Calu3 (cell line): ENCODE measurements at regions not wholly inside any gene's neighbourhood (a gene's known extent, or its start where the extent isn't known, plus 50 kb on each side); places are given as distances from the start of the nearest gene placed in this dataset.

Experiments
- BruUV-seq: library from RNA; stranded (reverse); fragments of 400-500 nt; replicated peaks from 2 replicates; lab custom pipeline; 2021; lab: Mats Ljungman, UMichigan
- CTCF ChIA-PET: fragments of 300-600 bp; sonication (Branson Sonifier 250); formaldehyde crosslinking; loops from one replicate; lab custom pipeline; 2022; ENCODE audit warnings: antibody characterized with exemption; lab: Charles Lee
- DNase-seq: peaks from one replicate; pipeline ENCODE4 v3.0.0; 2022
- H3K27ac Mint-ChIP-seq: one replicate; pipeline ENCODE4 v1.8.0; 2022; ENCODE audit warnings: mixed read lengths; ENCODE audit not compliant: unreplicated experiment
- H3K27me3 Mint-ChIP-seq: one replicate; pipeline ENCODE4 v1.8.0; 2022; ENCODE audit warnings: mixed read lengths; ENCODE audit not compliant: unreplicated experiment
- H3K36me3 Mint-ChIP-seq: one replicate; pipeline ENCODE4 v1.8.0; 2022; ENCODE audit warnings: mild to moderate bottlenecking, moderate library complexity, mixed read lengths; ENCODE audit not compliant: insufficient read depth, unreplicated experiment
- H3K4me1 Mint-ChIP-seq: one replicate; pipeline ENCODE4 v1.8.0; 2022; ENCODE audit warnings: mild to moderate bottlenecking, low read depth, mixed read lengths; ENCODE audit not compliant: unreplicated experiment
- H3K4me3 Mint-ChIP-seq: one replicate; pipeline ENCODE4 v1.8.0; 2022; ENCODE audit warnings: mild to moderate bottlenecking, low read depth, moderate library complexity, mixed read lengths; ENCODE audit not compliant: unreplicated experiment
- H3K9me3 Mint-ChIP-seq: one replicate; pipeline ENCODE4 v1.8.0; 2022; ENCODE audit warnings: low read depth, mixed read lengths; ENCODE audit not compliant: unreplicated experiment
- intact Hi-C: fragments of 100-400 bp; cut with micrococcal nuclease; formaldehyde crosslinking; loops from one replicate; pipeline ENCODE4 v1.10.0; 2022; ENCODE audit not compliant: unreplicated experiment
- TF ChIP-seq, protein P1 (sequence below): fragments of 200-600 bp; IDR thresholded peaks from one replicate; pipeline ENCODE4 v1.8.0; 2022; ENCODE audit warnings: antibody characterized with exemption; ENCODE audit not compliant: unreplicated experiment

DNA sequence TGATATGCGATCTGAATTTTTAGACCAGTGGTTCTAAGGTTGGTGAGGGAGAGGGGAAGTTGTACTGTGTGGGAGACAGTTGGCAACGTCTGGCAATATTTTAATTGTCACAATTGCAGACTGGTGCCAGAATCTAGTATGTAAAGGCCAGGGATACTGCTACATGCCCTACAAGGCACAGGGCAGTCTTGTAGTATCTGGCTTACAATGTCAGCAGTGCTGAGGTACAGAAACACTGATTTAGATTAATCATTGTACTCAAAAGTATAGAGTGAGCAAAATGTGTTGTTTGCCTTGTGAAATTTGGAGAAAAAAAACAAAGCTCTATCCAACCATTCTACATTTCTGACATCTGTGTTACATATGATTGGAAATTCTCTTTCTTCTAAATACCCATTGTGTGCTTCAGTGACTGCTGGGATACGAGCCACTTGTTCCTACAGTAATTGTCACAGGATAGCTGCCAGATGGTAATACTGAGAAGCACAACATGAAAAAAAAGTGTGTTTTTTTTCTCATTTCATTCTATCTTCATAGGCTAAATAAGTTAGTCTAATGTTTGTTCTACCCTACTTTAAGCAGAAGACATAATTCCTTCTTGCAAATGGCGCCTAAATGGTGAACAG is 526.7 kb upstream of the AGA start:
- BruUV-seq, result no TSS peak
- intact Hi-C loops, result no loop called here
- Mint-ChIP-seq H3K27me3 (no peaks in the 10 kb centered on the region), H3K36me3 (no peaks in the 10 kb centered on the region), H3K9me3 (no peaks in the 10 kb centered on the region), H3K27ac (no peak overlapping the region), H3K4me3 (no peak overlapping the region), H3K4me1 (peaks cover 8% of the 10 kb centered on the region)
- DNase-seq, result no peak
- TF ChIP-seq, protein P1, sequence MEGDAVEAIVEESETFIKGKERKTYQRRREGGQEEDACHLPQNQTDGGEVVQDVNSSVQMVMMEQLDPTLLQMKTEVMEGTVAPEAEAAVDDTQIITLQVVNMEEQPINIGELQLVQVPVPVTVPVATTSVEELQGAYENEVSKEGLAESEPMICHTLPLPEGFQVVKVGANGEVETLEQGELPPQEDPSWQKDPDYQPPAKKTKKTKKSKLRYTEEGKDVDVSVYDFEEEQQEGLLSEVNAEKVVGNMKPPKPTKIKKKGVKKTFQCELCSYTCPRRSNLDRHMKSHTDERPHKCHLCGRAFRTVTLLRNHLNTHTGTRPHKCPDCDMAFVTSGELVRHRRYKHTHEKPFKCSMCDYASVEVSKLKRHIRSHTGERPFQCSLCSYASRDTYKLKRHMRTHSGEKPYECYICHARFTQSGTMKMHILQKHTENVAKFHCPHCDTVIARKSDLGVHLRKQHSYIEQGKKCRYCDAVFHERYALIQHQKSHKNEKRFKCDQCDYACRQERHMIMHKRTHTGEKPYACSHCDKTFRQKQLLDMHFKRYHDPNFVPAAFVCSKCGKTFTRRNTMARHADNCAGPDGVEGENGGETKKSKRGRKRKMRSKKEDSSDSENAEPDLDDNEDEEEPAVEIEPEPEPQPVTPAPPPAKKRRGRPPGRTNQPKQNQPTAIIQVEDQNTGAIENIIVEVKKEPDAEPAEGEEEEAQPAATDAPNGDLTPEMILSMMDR, result no peak
- CTCF ChIA-PET, result no interaction called here

DNA sequence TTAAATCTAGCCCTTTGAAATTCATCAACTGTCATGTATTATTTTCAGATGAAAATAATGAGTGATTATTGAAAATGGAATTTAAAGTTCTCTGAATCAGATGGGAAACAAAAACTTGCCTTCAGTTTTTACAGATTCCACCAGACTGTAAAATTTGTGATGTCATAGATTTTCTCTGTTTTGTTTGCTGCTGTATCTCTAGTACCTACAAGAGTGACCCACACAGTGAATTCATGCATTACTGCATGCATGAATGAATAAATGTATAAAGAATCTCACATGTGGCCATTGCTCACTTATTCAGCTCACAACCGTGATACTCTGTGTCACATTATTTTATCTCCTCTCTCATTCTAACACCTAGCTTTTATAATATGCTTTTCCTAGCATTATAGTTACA is 532.2 kb upstream of the AGA start:
- intact Hi-C loops, result no loop called here
- Mint-ChIP-seq H3K27ac (no peak overlapping the region), H3K4me1 (no peaks in the 10 kb centered on the region), H3K9me3 (no peaks in the 10 kb centered on the region), H3K27me3 (no peaks in the 10 kb centered on the region), H3K36me3 (no peaks in the 10 kb centered on the region), H3K4me3 (no peak overlapping the region)
- no TSS peak for BruUV-seq
- TF ChIP-seq, protein P1, result no peak
- no peak for DNase-seq
- CTCF ChIA-PET, result no interaction called here

DNA sequence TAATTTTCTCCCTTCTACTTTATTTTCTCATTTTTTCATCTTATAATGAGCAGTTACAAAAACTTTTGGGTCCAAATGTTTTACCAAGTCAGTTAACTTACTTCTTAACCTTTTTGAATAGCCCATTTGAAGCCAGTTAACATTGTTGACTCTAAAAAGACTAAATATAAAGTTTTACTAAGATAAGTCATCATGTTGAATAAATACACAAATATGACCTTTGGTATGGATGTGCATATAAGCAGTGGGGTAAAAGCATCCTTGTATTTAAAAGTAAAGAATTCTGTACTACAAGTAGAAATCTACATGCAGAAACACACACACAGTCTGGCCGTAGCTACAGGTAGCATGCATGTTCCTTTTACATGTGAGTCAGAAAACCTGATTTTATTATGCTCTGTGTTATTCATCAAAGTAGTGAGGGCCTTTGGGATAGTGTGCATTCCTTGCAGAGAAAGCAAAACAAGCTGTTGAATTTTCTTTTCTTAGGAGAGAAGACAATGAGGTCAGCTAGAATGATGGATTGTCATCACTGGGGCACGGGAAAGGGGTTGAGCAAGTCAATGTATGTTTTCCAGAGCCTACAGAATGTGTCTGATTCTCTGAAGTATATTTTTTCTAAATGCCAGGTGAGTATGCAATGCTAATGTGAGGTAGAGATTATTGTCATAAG is 533.2 kb upstream of the AGA start:
- no peaks in the 10 kb centered on the region for H3K4me1 Mint-ChIP-seq
- intact Hi-C loops, result no loop called here
- CTCF ChIA-PET, result no interaction called here
- TF ChIP-seq, protein P1, result no peak
- BruUV-seq, result no TSS peak
- H3K4me3 Mint-ChIP-seq, result no peak overlapping the region
- H3K9me3 Mint-ChIP-seq, result no peaks in the 10 kb centered on the region
- DNase-seq, result no peak
- H3K27ac Mint-ChIP-seq, result no peak overlapping the region
- no peaks in the 10 kb centered on the region for H3K36me3 Mint-ChIP-seq
- H3K27me3 Mint-ChIP-seq, result no peaks in the 10 kb centered on the region

DNA sequence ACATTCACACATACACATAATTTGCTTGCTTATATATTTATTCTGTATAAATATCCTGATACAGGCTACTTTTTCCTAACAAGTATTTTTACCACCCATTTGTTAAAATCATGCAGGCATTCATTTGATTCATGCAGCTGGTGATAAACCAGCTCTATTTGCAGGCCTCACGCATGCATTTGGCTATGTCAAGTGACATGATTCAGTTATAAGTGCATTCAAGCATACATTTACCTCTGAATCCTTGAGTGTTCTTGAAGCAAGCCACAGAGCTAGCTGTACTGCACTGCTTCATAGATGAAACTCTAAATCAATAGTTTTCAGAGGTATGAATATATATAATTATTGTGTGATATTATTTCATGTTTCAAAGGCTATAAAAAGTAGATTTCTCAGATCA is 544.0 kb upstream of the AGA start:
- no peaks in the 10 kb centered on the region for H3K9me3 Mint-ChIP-seq
- H3K27ac Mint-ChIP-seq, result no peak overlapping the region
- no peak overlapping the region for H3K4me3 Mint-ChIP-seq
- TF ChIP-seq, protein P1, result no peak
- no peaks in the 10 kb centered on the region for H3K27me3 Mint-ChIP-seq
- H3K4me1 Mint-ChIP-seq, result no peaks in the 10 kb centered on the region
- intact Hi-C loops, result no loop called here
- no peak for DNase-seq
- BruUV-seq, result no TSS peak
- CTCF ChIA-PET, result no interaction called here
- H3K36me3 Mint-ChIP-seq, result no peaks in the 10 kb centered on the region
